ENCODE measurements at regions not wholly inside any gene's neighbourhood (a gene's known extent, or its start where the extent isn't known, plus 50 kb on each side); places are given as distances from the start of the nearest gene placed in this dataset.

DNA sequence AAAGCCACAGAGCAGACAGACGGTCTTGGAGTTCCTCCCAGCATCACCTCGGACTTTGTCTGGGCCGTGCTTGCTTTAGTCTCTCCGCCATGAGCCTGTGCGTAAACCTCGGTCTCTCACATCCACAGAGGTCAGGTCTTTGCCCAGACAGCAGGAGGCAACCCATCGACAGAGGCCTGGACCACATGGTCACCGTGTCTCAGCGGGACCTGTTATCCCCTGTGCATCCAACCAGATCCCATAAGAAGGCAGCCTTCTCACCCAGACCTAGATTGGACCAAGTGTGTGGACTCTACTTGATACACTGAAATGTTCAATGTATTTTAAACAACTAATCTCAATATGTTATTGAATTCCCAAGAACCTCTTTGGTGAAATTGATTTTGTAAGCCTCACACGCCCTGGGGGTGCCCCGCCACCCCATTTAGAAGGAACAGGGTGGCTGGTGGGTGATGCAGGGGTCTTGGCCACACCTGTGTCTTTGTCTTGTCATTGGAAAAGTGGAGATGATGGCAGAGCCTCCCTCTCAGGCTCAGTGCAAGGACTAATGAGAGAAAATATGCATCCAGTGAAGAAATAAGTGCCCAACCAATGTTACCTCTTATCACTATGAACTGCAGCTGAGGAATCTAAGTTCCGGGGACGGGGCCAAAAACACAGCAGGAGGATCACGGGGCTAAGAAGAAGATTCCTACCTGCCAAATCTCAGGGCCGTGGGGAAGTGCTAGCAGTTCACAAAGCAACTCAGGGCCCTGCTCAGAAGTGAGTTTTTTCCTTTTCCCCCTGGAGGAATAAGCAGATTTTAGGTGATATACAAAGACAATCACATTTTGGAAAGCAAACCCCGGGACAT, 101.6 kb upstream of the BACE2 start:
- no peak for TF ChIP-seq POLR2AphosphoS5 (IDR thresholded peaks at IDR 0.05)
- no peak for TF ChIP-seq CTCF (IDR thresholded peaks at IDR 0.05)
- no peak for TF ChIP-seq POLR2A (IDR thresholded peaks at IDR 0.05; ENCODE audit: low read depth)
- no peak for TF ChIP-seq EP300 (IDR thresholded peaks at IDR 0.05)
